ENCODE measurements at regions not wholly inside any gene's neighbourhood (a gene's known extent, or its start where the extent isn't known, plus 50 kb on each side); places are given as distances from the start of the nearest gene placed in this dataset.

DNA sequence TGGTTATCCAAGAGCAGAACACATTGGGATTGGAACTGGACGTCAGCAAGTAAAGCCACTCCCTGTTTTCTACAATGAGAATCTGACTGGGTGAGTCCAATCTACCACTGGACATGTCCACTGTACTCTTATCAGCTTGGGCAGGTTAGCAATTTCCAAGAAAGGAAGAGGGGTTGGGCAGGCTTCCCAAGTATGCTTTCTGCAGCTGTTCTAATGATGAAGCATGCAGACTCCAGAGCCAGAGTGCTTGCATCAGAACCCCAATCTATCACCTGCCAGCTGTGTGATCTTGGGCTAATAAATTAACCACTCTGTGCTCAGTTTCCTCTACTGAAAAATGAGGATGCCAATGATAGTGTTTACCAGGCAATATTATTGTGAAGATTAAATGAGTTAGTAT, 92.0 kb downstream of the EMP1 start:
- TF ChIP-seq POLR2AphosphoS5 (IDR thresholded peaks at IDR 0.05; ENCODE audit: low read depth, low read length): no peak
- TF ChIP-seq TAF1 (IDR thresholded peaks at IDR 0.05; ENCODE audit: borderline replicate concordance, insufficient read depth, low read length): no peak

All from PFSK-1 (cell line).